Aorta (tissue), 5 donors: ENCODE measurements at regions not wholly inside any gene's neighbourhood (a gene's known extent, or its start where the extent isn't known, plus 50 kb on each side); places are given as distances from the start of the nearest gene placed in this dataset.
"Not testable (repeated sequence)": the region's sequence is repeated elsewhere in the genome, so short reads cannot be mapped to it uniquely, and the experiment has no call there.

Experiments used
- ATAC-seq: fragments of 200-7000 bp; cut with Tn5 transposase; one replicate; pipeline ENCODE4 v1.9.1; 2022; ENCODE audit warnings: moderate library complexity; ENCODE audit not compliant: low FRiP score
- DNase-seq, 2 donors: peaks; one replicate each; pipeline ENCODE4 v3.0.0-alpha.2; 2020
- H3K27ac ChIP-seq, 2 donors: one replicate each; pipeline ENCODE4 v1.5.1; 2013; ENCODE audit warnings: low read length in 2 of 2, mild to moderate bottlenecking in 2 of 2, moderate library complexity in 2 of 2, control low read depth in 1 of 2, inconsistent platforms in 1 of 2, low read depth in 1 of 2
- H3K27me3 ChIP-seq, 2 donors: one replicate each; pipeline ENCODE4 v1.6.1; 2013; ENCODE audit warnings: control low read depth in 1 of 2, low read length in 1 of 2, mild to moderate bottlenecking in 1 of 2, moderate library complexity in 1 of 2; ENCODE audit not compliant: insufficient read depth in 2 of 2, control insufficient read depth in 1 of 2
- H3K36me3 ChIP-seq, 2 donors: one replicate each; pipeline ENCODE4 v1.6.1; 2013; ENCODE audit warnings: control low read depth in 1 of 2, low read length in 1 of 2, mild to moderate bottlenecking in 1 of 2; ENCODE audit not compliant: insufficient read depth in 2 of 2, control insufficient read depth in 1 of 2
- H3K4me1 ChIP-seq, 2 donors: one replicate each; pipeline ENCODE4 v1.6.1; 2013; ENCODE audit warnings: low read length in 2 of 2, control low read depth in 1 of 2, mild to moderate bottlenecking in 1 of 2, moderate library complexity in 1 of 2; ENCODE audit not compliant: insufficient read depth in 2 of 2, control insufficient read depth in 1 of 2
- H3K4me3 ChIP-seq, 2 donors: one replicate each; pipeline ENCODE4 v1.5.1; 2013; ENCODE audit warnings: low read length in 2 of 2, control low read depth in 1 of 2, mild to moderate bottlenecking in 1 of 2
- H3K9me3 ChIP-seq: one replicate; pipeline ENCODE4 v1.6.1; 2013; ENCODE audit warnings: mild to moderate bottlenecking, low read length; ENCODE audit not compliant: control insufficient read depth
- WGBS, 2 donors: extraction: QIAGEN DNeasy Blood & Tissue Kit; methylation state at CpG; one replicate each; pipeline ENCODE4 v1.1.7; 2013; 5-methylcytosine and 5-hydroxymethylcytosine counted together
- intact Hi-C, 2 donors: fragments of 100-400 bp; cut with DNase I; formaldehyde crosslinking; loops; one replicate each; pipeline versions ENCODE4 v1.14.2 to v1.15.0; 2022
- donor health status: healthy with polysubstance abuse.
- donor health status: Bipolar disorder and iron deficiency.
- donor health status: DM: no; HTN: no; CAD: no.
- donor health status: DM: no; HTN: no; CAD: no.
- donor health status: DM: yes; HTN: yes; CAD: no.

GRCh38 chr1:102442317-102442716 is 445.6 kb upstream of the OLFM3 start:
- DNase-seq, ATAC-seq, H3K9me3 ChIP-seq, H3K36me3 ChIP-seq, H3K4me3 ChIP-seq, intact Hi-C loops, H3K4me1 ChIP-seq, H3K27ac ChIP-seq, H3K27me3 ChIP-seq: not testable (repeated sequence)
- 83 to 85% methylated on average over 9 of the region's 9 CpGs for WGBS, 2 donors

DNA sequence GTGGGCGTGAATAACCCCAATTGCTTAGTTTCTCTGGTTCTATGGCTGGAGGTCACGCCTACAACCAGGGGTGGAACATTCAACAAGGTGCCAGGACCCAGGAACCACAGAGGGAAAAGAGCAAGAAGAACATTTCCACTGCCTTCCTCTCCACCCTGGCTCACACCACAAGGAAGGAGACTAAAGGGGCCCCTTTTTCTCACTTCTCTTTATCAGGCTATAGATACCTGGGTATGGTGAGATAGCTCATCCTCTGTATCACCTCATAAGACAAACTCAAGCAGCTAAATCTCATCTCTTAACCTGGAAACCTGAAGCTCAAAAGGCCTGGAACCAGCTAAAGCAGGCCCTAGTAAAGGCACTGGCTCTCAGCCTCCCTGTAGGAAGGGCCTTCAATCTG is 438.8 kb upstream of the OLFM3 start:
- ATAC-seq (no peak), DNase-seq (no peak)
- no peak overlapping the region for H3K4me3 ChIP-seq
- intact Hi-C loops = no loop called here
- H3K9me3 ChIP-seq = peaks cover 3% of the 10 kb centered on the region
- H3K27me3 ChIP-seq = no peaks in the 10 kb centered on the region
- H3K4me1 ChIP-seq = no peaks in the 10 kb centered on the region
- H3K36me3 ChIP-seq = no peaks in the 10 kb centered on the region
- H3K27ac ChIP-seq = no peak overlapping the region
- 52 to 77% methylated on average over 2 of the region's 2 CpGs for WGBS, 2 donors

DNA sequence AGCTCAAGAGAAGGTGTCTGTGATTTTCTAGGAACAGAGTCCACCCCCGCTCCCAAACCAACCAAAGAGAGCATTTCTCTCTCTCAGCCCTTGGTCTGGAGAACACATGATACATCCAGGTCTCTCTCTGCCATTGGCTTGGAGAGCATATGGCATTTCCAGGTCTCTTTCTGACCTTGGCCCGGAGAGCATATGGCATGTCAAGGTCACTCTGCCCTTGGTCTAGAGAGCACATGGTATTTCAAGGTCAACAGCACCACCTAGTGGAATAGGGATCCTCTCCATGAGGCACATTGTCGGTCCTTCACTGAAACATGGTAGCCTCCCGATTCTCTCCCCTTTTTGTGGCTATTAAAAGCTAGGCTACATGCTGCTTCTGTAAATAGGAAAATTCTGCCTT is 437.7 kb upstream of the OLFM3 start:
- Histone ChIP-seq H3K27me3 (no peaks in the 10 kb centered on the region), H3K4me1 (no peaks in the 10 kb centered on the region), H3K36me3 (no peaks in the 10 kb centered on the region), H3K4me3 (no peak overlapping the region), H3K27ac (no peak overlapping the region), H3K9me3 (peaks cover 3% of the 10 kb centered on the region)
- intact Hi-C loops = no loop called here
- no peak for DNase-seq
- ATAC-seq = no peak
- WGBS, 2 donors = 61% methylated on average over 4 of the region's 4 CpGs

GRCh38 chr1:102431253-102431652 is 434.5 kb upstream of the OLFM3 start:
- H3K36me3 ChIP-seq = no peaks in the 10 kb centered on the region
- H3K27ac ChIP-seq = no peak overlapping the region
- DNase-seq (no peak), ATAC-seq (no peak)
- peaks cover 3% of the 10 kb centered on the region for H3K9me3 ChIP-seq
- intact Hi-C loops = no loop called here
- no peaks in the 10 kb centered on the region for H3K4me1 ChIP-seq
- WGBS, 2 donors = 97 to 100% methylated on average over 1 of the region's 1 CpG
- H3K4me3 ChIP-seq = no peak overlapping the region
- H3K27me3 ChIP-seq = no peaks in the 10 kb centered on the region

DNA sequence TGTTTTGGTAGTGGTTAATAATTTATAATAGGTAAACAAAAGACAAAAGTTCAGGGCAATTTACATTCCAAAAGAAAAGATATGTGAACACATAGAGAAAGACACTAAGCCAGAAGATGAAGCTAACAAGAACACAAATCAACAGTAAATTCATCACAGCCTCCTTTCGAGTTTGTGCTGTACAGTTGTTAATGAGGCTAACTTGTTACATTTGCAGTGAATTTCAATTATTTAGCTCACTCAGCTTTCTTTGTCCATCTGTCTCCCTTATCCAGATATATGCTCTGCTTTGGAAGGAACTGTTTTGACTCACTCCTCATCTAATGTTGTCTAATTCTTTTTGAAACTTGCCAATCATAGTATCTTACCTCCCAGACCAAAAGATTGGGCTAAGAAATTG is 423.3 kb upstream of the OLFM3 start:
- no peaks in the 10 kb centered on the region for H3K27me3 ChIP-seq
- WGBS, 2 donors = 40 to 48% methylated on average over 1 of the region's 1 CpG
- H3K4me3 ChIP-seq = no peak overlapping the region
- H3K4me1 ChIP-seq = no peaks in the 10 kb centered on the region
- no peaks in the 10 kb centered on the region for H3K36me3 ChIP-seq
- no peaks in the 10 kb centered on the region for H3K9me3 ChIP-seq
- intact Hi-C loops = no loop called here
- DNase-seq (no peak), ATAC-seq (no peak)
- H3K27ac ChIP-seq = no peak overlapping the region
